NCI-H510A treated with DMSO at 0.1 percent for 48 hours (cell line): ENCODE measurements at regions not wholly inside any gene's neighbourhood (a gene's known extent, or its start where the extent isn't known, plus 50 kb on each side); places are given as distances from the start of the nearest gene placed in this dataset.
"Not testable (repeated sequence)": the region's sequence is repeated elsewhere in the genome, so short reads cannot be mapped to it uniquely, and the experiment has no call there.

Source experiments
- DNase-seq: peaks from one replicate; lab custom pipeline; 2025; lab: John Stamatoyannopoulos, UW

DNA sequence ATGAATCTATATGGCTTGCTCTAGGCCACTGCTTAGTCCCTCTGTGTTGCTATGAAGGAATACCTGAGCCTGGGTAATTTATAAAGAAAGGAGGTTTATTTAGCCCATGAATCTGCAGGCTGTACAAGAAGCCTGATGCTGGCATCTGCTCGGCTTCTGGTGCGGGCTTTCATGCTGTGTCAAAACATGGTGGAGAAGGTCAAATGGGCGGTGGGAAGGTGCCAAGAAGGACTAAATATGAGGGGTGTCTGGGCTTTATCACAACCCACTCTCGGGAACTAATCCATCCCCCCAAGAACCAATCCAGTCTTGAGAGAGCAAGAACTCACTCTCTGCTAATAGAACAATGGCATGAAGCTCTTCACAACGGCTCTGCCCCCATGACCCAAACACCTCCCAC lies 481.6 kb downstream of the EIPR1 start:
- DNase-seq, result no peak

DNA sequence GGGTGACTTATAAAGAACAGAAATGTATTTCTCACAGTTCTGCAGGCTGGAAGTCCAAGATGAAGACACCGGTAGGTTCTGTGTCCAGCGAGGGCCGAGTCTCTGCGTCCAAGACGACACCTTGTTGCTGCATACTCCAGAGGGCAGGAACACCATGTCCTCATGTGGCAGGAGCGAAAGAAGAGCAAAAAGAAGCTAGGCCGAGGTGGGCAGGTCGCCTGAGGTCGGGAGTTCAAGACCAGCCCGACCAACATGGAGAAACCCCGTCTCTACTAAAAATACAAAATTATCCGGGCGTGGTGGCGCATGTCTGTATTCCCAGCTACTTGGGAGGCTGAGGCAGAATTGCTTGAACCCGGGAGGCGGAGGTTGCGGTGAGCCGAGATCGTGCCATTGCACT lies 483.6 kb downstream of the EIPR1 start:
- DNase-seq, result not testable (repeated sequence)

DNA sequence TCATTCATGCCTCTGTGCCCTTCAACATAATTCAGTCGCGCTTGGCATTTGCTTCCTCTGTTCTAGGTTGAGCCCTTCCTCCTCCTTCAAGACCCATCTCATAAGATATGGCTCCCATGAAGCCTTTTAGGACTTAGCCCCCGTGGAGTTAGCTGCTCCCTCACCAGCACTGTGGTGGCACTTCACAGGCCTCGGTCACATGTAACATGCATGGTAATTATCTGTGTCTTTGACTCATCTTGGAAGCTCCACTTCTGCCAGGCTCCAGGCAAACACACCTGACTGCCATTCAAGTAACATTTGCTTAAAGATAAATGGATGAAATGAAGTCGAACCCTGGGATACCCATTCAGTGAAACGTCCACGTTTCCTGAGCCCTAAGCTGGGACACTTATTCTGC lies 484.7 kb downstream of the EIPR1 start:
- DNase-seq, result no peak

DNA sequence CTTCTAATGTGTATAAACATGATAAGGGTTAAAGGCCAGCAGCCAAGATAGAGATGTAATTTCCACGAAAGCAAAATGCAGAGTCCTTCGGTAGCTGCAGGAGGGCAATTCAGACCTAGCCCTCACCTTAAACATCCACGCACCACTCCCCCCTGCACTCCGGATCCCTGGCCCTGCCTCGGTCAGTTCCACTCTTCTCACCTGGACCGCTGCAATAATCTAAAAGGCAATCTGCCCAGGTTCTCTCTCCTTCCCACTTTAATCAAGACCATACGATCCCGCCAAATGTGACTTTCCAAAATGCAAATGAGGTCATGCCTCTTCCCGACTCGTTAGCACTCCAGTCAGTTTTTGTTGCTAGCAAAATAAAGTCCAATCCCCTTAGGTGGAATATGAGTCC lies 485.2 kb downstream of the EIPR1 start:
- no peak for DNase-seq

- no peak for DNase-seq
Measured at GRCh38 chr2:2890901-2891300, 486.7 kb downstream of the EIPR1 start.

DNA sequence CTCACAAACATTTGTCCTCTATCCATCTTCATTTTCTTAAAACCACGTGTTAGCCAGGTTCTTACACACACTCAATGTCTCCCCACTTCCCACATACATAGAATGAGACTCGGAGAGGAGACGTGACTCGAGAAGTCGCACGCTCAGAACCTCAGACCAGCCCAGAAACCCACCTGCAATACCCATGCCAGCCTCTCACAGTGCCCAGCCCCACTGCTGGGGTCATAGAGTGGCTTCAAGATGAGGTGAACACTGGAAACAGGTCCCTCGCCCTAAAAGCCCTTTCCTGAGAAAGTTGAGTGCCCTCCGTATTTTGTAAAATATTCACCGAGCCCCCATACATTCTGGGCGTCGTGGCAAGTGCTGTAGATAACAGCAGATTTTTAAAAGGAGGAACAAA lies 487.4 kb downstream of the EIPR1 start:
- DNase-seq, result no peak

DNA sequence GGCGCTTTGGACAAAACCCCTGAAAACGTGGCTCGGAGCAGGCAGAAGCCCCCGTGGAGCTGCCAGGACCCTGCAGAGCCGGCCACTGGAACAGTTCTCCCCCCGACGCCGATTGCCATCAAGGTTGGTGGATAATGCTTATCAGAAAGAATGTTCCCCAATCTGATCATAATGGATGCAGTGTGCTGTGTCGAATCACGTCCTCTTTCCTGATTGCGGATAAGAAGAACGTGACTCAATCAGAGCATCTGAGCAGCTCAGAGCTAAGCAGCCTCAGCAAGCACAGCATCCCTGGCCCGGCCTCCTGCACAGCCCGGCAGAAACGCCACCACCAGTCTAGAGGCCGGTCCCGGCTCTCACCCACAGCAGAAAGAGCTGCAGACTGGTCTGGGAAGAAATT lies 488.0 kb downstream of the EIPR1 start:
- DNase-seq, result no peak

DNA sequence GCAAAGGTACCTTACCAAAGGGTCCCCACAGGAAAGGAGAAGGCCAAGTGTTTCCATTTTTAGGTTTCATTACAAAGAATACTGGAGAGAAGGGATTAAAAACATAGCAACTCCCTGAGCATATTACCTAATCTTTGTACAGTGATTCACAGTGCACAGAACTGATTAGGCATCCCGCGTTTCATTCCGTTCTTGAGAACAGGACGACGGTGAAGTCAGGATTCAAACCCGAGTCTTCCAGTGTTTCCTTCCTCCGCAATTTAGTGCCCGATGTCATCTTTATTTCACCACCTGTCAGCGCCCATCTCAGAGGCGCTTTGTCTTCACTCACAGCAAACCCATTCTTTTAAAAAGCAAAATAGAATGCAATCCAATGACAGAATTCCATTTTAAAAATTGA lies 488.5 kb downstream of the EIPR1 start:
- DNase-seq, result no peak

GRCh38 chr2:2887772-2888387 lies 489.7 kb downstream of the EIPR1 start:
- DNase-seq, result no peak

DNA sequence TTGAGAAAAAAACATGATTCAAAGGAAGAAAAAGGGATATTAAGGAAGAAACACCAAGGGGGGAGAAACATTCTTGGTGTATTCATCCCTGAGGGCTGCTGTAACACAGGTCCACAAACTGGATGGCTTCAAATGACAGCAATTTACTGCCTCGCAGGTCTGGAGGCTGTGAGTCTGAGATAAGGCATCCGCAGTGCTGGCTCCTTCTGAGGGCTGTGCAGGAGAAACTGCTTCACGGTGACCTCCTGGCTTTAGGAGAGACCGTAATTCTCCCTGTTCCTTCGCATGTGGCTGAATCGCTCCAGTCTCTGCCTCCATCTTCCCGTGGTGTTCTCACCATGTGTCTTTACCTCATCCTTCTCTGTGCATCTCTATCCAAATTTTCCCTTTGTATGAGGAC lies 490.7 kb downstream of the EIPR1 start:
- no peak for DNase-seq

- no peak for DNase-seq
Measured at GRCh38 chr2:2881499-2881898, 496.1 kb downstream of the EIPR1 start.

DNA sequence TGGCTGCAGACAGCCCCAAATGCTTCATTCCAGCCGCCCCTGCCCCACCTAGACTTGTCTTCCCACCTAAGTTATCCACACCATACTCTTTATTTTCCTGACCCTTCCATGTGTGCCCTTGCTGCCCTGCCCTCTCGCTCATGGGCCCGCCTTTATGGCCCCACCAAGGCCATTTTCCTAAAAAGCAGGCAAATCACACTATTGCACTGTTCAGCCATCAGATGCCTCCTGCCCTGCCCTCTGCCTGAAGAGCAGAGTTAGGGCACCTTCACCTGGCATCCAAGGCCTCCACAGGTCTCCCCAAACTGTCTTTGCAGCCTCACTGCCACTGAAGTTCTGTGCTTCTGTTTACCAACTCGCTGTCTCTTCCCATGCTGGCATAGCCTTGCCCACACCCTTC lies 496.7 kb downstream of the EIPR1 start:
- DNase-seq, result no peak

- no peak for DNase-seq
Measured at GRCh38 chr2:2879781-2880180, 497.8 kb downstream of the EIPR1 start.

DNA sequence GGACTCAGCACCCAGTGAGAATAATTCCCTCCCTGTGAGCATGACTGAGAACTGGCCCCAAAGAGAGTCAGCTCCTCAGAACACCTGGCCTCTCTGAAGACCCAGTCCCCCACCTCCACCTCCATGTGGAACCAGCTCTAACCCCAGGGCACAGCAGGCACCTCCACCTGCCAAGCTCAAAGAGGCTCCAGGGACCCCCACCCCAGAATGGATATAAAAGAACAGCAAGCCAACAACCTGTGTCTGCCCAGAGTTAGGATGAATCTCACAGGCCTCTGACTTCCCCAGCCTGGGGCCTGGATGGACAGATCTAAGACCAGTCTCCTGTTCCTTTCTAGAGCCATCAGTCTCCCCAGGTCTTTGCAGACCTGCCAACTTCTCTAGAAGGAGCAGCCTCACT lies 498.5 kb downstream of the EIPR1 start:
- DNase-seq, result no peak

DNA sequence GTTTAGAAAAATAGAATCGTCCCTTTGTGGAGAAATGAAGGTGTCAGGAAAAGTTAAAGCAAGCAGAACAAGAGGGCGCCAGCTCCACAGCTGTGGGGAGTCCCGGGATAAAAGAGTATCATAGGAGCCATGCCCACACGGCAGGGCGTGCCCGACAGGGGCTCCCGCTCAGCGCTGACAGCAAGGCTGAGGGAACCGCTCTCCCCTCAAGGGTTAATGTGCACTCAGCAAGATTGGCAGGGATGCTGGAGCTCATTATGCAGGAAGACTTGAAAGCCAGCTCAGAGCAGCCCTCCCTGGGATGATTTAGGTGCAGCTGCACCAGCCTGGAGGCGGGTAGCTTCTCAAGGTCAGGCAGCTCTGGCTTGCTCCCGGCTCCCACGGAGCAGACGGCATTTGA lies 500.2 kb downstream of the EIPR1 start:
- no peak for DNase-seq

DNA sequence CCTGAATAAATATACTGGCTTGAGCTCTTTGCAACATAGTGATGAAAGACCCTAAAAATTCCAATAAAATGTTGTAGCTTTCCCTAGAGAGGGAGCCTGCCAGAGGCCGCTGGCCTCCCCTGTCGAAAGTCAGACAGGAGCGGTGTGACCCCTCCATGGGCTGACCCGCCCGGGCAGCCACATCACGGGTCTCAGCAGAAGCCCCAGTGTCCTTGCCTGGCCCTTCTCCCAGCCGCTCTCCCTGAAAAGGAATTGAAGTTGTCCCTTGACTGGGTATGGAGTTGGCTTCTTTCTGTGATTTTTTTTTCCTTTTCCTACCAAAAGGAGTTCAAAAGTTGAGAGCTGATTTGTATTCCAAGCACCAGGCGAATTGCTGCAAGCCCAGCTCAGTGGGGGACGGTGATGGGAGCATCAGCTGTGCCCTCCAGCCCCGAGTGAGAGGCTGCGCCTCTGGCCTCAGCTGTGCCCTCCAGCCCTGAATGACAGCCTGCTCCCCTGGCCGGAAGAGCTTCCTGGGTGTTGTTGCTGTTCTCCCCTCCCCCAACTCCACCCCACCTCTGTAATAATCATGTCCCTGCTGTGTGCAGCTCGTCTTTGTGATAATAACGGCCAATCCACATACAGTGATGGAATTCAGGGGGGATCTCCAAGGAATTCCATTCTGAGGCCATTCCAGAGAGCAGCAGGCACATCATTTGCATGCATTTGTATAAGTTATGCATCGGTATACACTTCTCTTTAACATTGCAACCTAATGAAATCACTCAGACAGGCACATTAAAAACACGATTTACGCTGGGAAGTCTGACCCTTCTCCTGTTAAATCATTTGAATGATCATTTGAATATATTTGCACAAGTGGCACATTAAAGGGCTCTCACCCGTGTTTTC lies 501.0 kb downstream of the EIPR1 start:
- DNase-seq, result no peak

- DNase-seq, result no peak
Measured at GRCh38 chr2:2875831-2876230, 501.8 kb downstream of the EIPR1 start.

GRCh38 chr2:2875296-2875695 lies 502.3 kb downstream of the EIPR1 start:
- no peak for DNase-seq

DNA sequence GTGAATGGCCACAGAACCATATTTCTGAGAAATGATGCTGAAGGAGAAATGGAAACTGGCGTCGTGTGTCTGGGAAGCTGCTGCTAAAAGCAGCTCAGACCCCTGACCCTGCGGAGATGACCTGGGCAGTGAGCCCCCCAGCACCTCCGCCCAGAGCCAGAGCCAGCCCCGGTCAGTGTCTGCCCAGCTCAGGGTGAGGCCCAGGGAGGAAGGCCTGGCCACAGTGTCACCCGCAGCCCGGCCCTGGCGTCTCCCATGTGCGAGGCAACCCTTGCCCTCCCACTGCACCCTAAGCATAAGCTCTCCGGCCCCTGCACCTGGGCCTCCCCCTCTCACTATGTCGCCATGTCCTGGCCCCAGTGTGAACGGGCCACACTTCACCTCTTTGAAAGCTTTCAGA lies 502.8 kb downstream of the EIPR1 start:
- no peak for DNase-seq

DNA sequence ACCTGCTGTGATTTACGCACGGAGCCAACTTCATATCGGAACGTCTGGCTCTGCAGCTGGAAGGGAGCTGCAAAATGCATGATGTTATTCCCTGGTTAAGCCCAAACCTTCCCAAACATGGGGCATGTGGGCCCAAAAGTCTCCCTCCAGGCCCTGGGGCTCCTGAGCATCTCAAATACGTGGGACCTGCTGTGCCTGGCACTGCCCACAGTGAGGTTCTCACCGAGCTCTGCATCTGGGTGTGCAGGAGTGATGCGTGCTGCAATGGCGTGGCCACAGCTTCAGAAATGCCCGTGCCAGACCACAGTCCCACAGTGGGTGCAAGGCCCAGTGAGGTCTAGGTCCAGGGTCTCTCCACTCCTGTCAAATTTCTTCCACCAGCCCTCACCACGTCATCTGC lies 503.3 kb downstream of the EIPR1 start:
- DNase-seq, result no peak

DNA sequence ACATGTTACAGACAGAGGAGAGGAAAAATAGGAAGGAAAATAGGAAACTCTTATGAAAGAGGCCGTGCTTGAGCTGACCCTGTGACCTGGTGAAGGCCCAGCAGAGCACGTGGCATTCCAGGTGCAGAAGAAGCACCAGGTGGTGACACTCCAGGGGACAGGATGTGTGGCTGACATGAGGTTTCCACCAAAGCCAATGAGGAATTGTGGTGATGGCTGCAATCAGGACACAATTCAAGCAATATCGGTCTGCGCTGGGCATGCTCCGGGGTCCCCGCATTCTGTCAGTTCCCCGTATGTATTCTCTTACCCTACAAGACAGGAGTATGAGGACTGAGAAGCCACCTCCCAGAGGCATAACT lies 504.2 kb downstream of the EIPR1 start:
- DNase-seq, result peak; percentile 21

DNA sequence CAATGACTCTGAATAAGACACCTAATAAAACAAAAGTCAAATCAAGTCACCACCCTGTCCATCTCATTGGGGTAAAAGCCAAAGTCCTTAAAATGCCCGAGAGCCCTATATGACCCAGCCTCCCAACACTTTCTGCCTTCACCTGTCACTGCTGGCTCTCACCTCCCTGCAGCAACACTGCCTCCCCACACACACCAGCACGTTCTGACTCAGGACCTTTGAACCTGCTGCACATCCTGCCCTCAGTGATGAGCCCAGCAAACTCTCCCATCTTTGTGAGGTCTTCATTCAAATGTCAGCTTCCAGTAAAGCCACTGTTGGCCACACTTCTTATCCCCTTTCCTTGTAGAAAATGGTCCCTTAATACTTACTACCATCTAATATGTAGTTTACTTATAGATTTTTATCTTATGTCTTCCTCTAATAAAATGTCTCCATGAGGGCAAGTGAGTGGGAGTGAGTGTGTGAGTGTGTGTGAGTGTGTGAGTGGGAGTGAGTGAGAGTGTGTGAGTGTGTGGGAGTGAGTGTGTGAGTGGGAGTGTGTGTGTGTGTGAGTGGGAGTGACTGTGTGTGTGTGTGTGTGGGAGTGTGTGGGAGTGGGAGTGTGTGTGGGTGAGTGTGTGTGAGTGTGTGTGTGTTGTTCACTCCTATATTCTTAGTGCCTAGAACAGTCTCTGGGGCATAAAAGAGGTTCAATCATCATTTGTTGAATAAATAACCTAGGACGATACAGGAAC lies 504.7 kb downstream of the EIPR1 start:
- DNase-seq, result no peak

DNA sequence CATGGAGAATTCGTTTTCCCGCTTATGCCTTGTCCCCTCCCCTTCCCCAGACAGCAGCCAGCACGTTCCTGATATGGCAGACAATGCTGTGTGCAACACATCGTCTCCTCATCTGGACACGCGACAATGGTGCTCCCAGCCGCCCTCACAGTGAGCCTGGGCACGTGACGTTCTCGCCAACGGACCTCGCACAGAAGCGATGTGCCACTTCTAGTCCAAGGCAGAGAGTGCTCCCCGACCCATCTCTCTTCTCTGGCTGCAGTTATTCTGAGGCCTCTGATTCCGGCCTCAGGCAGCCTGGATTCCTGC lies 505.4 kb downstream of the EIPR1 start:
- DNase-seq, result no peak
